ENCODE measurements at regions not wholly inside any gene's neighbourhood (a gene's known extent, or its start where the extent isn't known, plus 50 kb on each side); places are given as distances from the start of the nearest gene placed in this dataset.

- TF ChIP-seq CTCF (IDR thresholded peaks at IDR 0.05) (no peak), POLR2A (IDR thresholded peaks at IDR 0.05) (no peak)
These were observed 711.9 kb upstream of the TMEM132C start for GRCh38 chr12:127555071-127555470.
